ENCODE measurements at regions not wholly inside any gene's neighbourhood (a gene's known extent, or its start where the extent isn't known, plus 50 kb on each side); places are given as distances from the start of the nearest gene placed in this dataset.
"Not testable (repeated sequence)": the region's sequence is repeated elsewhere in the genome, so short reads cannot be mapped to it uniquely, and the experiment has no call there.

DNA sequence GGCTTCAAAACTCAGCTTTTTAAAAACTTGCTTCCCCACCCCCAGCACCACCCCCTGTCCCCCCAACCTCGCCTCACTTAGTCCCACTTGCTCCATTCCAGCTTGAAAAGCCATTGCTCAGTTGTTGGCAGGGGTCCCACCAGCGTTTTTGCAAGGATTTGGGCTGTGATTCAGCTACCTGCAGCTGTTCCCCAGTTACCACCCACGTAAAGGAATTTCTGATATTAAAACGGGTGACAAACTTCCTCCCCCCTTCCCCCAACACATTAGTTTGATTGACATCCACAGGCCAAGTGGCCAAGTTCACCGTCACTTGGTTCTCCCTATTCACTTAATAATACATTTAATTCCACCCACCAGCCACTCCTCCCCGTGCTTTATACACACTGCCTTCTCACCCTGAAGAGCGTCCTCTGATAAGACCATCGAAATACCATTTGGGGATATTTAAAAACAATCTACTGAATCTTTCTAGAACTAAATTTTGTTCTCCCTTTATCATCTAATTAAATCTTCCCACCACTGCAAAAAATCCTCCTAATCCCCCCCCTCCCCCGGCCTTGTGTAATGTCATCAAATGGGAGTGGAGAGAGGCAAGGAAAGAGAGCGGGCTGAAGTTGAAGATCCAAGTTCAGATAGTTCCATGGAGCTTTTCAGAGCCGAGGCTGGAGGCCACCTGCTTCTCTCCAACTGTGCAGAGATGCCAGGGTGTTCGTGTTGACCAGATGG, 55.1 kb downstream of the SOX9 start:
- no peak for DNase-seq (ENCODE audit: low read depth in 2 of 2)

DNA sequence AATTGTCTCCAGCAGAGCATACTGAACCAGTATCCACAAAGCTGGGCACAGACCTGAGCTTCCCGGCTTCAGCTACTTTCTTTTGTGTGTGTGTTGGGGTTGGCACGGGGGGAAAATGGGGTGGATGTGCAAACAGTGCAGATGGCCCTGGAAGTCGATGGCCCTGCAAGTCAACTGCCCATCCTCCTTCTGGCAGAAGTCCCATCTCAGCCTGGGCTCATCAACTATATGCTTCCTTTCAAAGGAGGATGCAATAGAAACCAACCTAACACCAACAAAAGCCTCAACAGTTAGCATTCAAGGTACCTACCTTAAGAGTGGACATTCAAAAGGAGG, 55.7 kb downstream of the SOX9 start:
- no peak for DNase-seq (ENCODE audit: low read depth in 2 of 2)

DNA sequence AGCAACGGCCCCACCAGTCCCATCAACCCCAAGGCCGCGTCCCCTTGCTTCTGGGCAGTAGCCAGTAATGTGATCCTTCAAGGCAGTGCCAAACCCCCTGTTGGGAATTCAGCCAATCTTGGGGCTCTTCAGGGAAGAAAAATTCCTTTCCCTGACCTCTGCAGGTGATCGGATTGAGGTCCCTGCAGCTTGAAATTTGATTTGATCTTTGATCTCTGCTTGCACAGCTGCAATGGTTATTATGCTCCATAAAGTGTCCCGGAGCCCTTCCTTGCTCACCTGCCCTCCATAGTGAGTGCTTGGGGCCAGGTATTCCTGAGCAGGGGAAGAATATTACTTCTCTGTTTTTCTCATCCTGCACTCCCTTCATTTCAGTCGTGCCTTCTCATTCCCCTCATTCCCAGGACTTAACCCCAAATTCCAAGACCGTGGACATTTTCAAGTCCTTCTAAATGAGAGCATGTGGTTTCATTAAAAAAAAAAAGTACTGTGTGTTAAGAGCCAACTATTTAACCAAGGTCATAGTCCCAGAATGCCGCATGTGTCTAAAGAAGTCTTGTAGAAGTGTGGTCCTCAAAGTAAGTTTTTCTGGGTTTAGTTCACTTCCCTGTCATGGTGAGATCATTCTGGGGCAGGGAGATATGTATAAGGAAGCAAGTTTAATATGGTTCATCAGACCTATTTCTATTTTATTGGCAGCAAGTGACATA, 56.3 kb downstream of the SOX9 start:
- no peak for DNase-seq (ENCODE audit: low read depth in 2 of 2)

DNA sequence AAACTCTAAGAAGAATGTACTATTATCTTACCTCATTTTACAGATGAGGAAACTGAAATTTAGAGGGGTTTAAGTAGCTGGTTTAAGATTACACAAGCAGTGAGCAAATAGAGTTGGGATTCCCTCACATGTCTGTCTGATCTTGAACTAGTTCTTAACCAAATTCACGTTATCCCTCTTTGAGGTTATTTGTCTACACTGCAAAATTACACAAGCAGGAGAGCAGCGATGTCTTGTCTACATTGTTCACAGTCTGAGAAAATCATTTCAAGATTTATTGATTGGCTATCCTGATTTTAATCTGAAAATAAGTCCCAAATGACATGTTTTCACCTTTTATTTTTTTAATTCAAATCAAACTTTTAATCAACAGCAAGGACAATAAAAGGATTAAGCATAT, 56.9 kb downstream of the SOX9 start:
- no peak for DNase-seq (ENCODE audit: low read depth in 2 of 2)

DNA sequence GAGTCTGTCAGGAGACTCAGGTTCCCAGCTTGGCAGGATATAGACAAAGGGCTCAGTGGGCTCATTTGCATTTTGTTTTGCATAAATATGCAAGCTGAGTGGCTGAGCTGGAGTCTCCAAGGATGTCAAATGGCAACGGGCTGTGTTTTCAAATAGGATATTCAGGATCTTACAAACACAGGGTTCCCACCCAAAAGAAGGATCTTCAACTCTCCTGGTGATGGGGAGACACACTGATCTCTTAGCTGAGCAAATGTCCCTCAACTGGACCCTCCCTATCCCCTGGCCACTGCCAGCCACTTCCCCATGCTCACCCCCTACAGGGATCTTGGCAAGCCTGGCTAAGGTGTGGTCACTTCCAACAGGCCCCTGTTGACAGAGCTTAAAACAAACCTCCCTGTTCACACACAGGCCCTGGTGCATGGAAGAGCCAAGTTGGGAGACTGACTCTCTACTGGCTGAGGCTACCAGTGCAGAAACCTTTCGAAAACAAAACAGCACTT, 61.6 kb downstream of the SOX9 start:
- no peak for DNase-seq (ENCODE audit: low read depth in 2 of 2)

DNA sequence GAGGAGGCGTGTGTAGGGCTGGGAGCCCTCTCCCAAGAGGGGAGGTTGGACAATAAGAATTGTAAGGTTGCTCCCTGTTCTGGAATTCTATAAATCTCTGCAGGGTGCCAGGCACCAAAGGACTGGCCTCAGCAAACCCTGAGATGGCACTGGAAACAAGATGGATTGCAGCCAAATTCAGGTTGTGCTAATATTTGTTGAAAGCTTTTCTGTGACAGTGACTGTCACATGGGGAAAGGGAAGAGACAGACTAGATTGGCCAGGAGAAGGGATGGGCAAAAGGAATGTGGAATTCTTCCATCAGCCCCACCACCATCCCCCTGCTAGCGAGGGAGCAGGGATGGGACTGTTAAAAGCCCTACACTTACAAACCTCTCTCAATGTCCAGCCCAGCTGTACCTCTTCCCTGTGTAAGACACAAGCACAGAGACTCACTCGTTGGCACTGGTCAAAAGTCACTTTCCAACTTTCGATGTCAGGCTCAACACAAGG, 62.4 kb downstream of the SOX9 start:
- DNase-seq (ENCODE audit: low read depth in 2 of 2) = no peak

DNA sequence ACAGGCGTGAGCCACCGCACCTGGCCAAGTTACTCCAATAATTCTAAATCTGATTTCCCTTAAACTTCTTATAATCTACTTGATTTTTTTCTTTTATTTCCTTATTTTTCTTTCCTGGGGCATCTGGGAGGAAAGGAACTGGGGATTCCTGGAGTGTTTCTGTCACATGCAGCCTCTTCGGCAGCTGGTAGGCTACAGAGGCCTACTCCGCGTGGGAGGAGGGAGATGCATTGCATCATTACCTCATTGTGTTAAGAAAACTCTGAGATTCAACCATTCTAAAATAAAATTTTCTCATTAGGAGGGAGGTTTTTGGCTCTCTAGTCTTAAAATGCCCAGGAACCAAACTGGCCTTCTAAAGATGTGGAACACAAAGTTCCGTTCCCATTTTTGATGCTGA, 64.0 kb downstream of the SOX9 start:
- no peak for DNase-seq (ENCODE audit: low read depth in 2 of 2)

DNA sequence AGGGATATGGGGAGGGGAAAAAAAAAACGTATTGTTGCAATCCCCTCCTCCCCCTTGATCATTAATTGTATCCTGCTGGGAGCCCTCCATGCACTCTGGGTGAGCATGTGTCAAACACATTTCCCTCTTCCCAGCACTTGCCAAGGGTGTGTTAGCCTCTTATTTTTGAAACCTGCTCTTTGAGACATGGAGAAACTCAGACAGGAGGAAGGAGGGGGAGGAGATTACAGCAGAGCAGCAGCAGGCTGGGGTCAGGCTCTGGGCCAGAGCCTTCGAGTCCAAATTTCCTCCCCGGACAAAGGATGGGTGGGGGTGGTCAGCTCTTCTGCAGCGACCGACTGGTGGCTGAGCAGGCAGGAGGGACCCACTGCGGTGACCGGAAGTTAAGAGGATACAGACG, 64.7 kb downstream of the SOX9 start:
- no peak for DNase-seq (ENCODE audit: low read depth in 2 of 2)

DNA sequence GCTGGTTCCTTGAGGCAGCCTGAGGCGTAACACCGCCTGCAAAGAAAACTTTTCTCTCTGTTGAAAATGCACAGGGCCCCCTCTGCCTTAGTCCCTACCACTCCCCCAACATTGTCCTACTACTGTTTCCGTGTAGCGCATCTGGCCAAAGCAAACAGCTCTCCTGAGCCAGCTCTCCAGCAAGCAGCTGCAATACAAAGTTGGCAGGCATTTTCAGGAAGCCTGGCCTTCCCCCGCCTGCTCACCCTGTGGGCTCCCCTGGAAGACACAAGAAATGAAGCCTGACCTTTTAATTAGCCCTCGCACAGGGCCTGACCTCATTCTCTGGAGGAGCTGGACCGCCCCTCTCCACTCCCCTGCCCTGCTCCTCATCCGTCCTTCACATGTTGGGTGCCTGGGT, 66.7 kb downstream of the SOX9 start:
- peak in 1 of 2 donors; percentile 9 for DNase-seq (ENCODE audit: low read depth in 2 of 2)

DNA sequence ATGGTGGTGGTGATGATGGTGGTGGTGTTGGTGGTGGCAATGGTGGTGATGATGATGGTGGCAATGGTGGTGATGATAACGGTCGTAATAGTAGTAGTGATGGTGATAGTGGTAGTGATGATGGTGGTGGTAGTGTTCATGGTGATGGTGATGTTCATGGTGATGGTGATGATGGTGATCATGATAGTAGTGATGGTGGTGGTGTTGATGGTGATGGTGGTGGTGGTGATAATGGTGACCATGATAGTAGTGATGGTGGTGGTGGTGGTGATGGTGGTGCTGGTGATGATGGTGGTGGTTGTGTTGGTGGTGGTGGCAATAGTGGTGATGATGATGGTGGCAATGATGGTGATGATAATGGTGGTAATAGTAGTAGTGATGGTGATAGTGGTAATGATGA, 68.0 kb downstream of the SOX9 start:
- no peak for DNase-seq (ENCODE audit: low read depth in 2 of 2)

DNA sequence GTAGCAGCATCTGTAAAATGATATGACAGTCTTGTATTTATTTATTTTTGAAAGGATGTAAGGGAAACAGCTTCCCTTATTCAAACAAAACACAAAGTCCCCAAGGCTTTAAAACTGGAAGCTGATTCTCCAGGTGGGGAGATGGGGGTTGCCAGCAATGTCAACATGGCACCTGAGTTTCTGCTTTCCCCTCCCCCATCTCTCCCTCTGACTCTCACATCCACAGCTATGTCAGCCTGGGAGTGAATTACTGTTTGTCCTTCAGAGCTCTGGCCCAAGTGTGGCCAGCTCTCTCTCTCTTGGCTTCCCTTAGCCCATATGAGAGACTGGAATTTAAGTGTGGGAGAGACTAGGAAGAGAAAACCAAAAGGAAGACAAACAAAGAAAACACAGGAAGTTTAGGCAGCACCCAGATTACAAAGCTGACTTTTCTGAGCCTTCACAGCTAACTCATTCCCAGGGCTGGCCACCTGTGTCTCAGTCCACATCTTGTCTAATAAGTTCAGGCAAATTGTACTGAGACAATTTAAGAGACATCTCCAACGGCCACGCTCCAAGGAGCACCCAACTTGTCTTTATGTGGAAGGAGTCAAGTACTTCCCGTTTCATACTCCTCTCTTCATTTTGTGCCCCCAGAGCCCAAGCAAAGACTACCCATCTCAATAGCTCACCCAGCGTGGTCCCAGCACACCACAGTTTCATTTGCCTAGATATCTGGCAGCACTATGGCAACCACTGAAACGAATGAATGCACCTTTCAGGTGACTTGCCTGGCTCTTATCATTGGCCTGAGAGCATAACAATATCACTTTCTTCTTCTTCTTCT, 69.2 kb downstream of the SOX9 start:
- no peak for DNase-seq (ENCODE audit: low read depth in 2 of 2)

DNA sequence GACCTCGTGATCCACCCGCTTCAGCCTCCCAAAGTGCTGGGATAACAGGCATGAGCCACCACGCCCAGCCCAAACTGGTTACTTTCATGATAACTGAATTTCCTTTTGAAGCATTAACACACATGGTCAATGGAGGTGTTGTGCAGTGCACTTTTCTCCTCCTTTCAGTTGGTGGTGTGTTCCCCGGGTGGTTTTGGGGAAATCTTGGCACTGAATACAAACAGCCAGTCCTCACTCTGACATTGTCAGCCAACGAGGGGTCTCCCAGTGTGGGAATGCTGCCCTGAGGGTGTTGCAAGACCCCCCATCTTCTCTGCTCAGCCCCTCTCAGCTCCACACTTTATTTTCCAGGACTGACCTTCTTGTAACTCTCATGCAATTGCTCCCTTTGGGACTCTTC, 70.5 kb downstream of the SOX9 start:
- no peak for DNase-seq (ENCODE audit: low read depth in 2 of 2)

DNA sequence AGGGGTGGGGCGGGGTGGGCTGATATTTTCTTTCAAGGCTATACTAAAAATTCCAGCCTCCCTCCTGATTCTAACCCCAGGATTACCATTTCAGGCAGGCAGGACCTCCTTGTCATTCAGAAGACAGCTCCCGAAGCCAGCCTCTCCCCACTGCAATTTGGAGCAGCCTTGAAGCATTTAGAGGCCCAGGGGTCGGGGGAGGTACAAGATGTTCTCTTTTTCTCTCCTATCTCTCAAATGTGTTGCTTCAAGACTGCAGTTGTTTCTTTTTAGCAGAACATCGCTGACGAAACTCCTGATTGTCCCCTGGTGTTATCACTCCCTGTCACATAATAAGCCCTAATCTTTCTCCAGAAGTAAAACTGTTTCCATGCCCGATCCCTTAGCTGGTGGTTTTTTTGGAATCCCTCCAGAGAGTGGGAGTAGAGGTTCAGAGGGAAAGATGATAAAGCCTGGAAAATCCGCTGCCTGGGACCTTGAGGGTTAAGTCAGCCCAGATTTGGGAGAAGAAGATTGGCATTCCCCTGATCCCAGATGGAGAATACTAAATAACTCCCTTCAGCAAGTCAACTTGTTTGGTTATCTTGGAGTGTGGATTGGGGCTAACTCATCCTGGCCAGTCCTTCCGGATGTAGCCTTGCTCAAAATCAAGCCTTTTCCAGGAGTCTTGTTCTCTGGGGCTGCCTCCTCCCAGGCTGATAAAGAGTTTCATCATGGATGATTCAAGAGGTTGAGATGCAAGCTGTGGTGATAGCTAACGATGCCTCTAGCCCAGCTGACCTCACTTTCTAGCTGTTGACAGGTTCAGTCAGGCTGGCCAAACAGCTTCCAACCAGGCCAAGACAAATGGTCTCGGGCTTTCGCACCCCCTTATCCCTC, 71.3 kb downstream of the SOX9 start:
- DNase-seq (ENCODE audit: low read depth in 2 of 2) = no peak

DNA sequence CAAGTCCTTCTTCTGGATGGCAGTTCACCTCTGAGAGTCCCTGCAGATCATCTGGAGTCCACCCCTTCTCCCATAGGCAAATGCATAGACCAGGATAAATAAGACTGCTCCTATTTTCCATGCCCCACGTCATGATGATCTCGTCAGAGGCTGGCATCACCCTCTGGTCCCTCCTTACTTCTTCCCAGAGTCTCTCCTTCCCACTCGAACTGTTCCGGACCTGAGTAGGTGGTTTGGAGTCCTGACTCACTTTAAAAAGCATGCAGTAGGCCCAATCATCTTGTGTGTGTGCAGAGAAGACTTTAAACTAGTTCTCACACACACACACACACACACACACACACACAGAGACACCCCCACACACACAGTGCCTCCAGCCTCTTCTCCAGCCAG, 72.0 kb downstream of the SOX9 start:
- no peak for DNase-seq (ENCODE audit: low read depth in 2 of 2)

DNA sequence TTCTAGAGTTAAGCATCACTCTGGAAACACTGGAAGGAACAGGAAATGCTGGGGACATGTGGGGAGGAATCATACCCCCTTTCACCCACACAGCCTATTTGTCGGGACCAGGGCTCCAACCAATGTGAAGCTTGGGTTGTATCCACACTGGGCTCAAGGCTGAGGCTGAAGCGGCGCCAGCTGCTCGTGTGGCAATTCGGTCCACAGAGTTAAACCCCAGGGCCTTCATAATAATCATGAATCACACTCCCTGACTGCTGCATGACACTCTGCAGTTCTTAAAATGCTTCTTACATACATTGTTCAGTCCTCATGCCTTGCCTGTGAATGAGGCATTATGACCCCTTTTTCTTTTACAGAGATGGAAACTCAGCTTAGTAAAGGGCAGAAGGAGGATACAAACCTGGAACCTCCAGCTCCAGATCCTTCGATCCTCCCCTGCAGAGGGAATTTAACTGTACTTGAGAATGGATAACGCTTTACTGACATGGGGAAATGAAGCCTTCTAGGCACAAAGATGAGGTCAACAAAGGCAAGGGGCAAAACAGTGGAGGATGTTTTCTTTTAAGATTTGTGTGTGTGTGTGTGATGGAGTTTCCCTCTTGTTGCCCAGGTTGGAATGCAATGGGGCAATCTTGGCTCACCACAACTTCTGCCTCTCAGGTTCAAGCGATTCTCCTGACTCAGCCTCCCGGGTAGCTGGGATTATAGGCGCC, 72.7 kb downstream of the SOX9 start:
- no peak for DNase-seq (ENCODE audit: low read depth in 2 of 2)

DNA sequence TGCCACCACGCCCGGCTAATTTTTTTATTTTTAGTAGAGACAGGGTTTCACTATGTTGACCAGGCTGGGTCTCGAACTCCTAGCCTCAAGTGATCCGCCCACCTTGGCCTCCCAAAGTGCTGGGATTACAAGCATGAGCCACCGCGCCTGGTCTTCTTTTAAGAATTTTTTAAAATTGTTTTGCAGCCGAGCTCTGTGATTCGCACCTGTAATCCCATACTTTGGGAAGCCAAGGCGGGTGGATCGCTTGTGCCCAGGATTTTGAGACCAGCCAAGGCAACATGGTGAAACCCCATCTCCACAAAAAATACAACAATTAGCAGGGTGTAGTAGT, 73.3 kb downstream of the SOX9 start:
- not testable (repeated sequence) for DNase-seq (ENCODE audit: low read depth in 2 of 2)

DNA sequence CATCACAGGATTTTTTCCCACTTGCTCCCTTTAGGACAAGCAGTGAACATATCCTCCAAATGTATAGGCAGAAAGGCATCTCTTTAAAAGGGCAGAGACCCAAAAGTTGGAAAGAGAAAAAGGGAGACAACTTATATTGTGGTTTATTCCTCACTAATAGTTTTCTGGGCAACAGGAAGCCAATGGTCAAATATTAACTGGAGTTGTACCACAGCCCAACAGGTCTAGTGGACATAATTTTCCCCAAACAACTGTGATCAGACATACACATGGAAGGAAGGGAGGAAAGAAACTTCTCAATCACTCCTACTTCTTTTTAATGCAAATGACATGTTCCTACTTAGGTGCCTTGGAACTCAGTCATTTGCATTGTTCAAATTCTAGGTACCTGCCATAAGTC, 78.4 kb downstream of the SOX9 start:
- DNase-seq (ENCODE audit: low read depth in 2 of 2) = no peak

DNA sequence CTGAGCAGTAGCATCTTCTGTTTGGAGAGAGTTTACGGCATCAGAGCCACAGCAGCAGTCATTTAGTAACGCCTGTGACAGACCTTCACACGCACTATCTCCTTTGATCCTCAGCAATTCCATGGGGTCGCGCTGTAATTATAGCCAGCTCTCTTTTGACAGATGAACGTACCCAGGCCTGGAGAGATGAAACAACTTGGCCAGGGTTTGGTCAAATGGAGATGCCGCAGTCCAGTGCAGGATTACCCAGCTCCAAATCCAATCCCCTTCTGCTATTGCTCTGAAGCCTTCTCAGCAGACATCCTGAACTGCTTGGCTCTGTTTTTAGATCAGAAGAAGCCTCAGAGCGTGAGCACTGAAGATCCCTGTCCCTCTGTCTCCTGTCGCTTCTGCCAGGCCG, 83.9 kb downstream of the SOX9 start:
- no peak for DNase-seq (ENCODE audit: low read depth in 2 of 2)

DNA sequence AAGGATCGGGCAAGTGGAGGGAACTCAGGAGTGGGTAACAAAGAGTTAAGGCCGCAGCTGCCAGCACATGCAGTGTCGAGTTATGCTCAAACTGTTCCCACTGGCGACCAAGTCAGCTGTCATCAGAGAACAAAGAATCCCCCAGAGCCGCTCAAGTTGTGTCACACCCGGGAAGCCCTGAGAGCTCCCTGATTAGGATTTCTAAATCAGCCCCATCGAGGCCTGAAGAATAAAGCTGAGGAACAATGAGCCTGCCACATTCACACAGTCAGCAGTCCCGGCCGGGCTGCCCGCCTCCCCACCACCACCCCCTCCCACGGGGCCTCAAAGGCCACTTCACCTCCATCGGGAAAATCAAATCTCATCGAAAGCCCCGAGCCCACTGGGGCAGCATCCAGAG, 84.5 kb downstream of the SOX9 start:
- no peak for DNase-seq (ENCODE audit: low read depth in 2 of 2)

DNA sequence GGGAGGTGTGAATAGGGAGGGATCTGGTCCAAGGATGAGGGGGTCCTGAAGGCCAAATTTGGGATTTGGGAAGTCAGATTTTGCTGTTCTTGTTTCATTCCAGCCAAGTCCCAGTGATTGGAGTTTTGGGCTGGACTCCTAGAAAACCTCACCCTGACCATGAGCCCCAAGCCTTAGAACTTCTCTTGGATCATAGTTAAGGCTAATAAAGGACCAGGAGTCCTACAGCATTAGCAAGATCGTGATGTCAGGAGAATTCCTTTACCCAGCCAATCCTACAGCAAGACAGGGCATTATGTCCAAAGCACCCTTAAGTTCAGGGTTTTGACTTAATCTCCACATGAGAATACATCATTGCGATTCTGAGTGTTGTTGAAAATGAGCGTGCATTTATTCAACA, 85.0 kb downstream of the SOX9 start:
- no peak for DNase-seq (ENCODE audit: low read depth in 2 of 2)

DNA sequence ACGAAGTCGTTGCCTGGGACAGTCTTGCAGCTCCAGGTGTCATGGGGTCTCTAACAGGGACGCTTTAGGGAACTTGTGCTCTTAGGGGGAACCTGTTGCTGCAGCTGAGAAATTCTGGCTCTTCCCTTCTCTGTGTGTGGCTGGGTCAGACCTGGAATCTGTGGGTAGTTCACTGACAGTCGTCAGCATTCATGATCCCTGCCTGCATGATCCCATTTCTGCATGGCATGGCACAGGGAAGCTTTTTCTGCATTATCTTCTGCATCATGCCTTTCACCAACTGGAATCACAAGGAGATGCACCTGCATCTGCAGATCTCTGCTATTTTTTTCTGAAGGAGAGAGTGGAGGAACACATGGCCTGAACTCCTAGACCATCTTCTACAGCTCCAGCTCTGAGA, 85.6 kb downstream of the SOX9 start:
- no peak for DNase-seq (ENCODE audit: low read depth in 2 of 2)
